ENCODE measurements at regions not wholly inside any gene's neighbourhood (a gene's known extent, or its start where the extent isn't known, plus 50 kb on each side); places are given as distances from the start of the nearest gene placed in this dataset.

GRCh38 chr15:88975891-88976290 is 62.7 kb upstream of the MFGE8 start:
- TF ChIP-seq, protein P1, sequence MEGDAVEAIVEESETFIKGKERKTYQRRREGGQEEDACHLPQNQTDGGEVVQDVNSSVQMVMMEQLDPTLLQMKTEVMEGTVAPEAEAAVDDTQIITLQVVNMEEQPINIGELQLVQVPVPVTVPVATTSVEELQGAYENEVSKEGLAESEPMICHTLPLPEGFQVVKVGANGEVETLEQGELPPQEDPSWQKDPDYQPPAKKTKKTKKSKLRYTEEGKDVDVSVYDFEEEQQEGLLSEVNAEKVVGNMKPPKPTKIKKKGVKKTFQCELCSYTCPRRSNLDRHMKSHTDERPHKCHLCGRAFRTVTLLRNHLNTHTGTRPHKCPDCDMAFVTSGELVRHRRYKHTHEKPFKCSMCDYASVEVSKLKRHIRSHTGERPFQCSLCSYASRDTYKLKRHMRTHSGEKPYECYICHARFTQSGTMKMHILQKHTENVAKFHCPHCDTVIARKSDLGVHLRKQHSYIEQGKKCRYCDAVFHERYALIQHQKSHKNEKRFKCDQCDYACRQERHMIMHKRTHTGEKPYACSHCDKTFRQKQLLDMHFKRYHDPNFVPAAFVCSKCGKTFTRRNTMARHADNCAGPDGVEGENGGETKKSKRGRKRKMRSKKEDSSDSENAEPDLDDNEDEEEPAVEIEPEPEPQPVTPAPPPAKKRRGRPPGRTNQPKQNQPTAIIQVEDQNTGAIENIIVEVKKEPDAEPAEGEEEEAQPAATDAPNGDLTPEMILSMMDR (IDR thresholded peaks at IDR 0.05; ENCODE audit: low read length) = no peak
- no peak for TF ChIP-seq EZH2 (IDR thresholded peaks at IDR 0.05; ENCODE audit: borderline replicate concordance, low read length)
